ENCODE measurements at regions not wholly inside any gene's neighbourhood (a gene's known extent, or its start where the extent isn't known, plus 50 kb on each side); places are given as distances from the start of the nearest gene placed in this dataset.
"Not testable (repeated sequence)": the region's sequence is repeated elsewhere in the genome, so short reads cannot be mapped to it uniquely, and the experiment has no call there.

GRCh38 chr9:41352390-41352789 lies 163.3 kb upstream of the ZNG1F start:
- not testable (repeated sequence) for H3K9me3 Mint-ChIP-seq (ENCODE audit: unreplicated experiment); H3K4me3 Mint-ChIP-seq (ENCODE audit: unreplicated experiment); H3K27me3 Mint-ChIP-seq (ENCODE audit: unreplicated experiment); H3K4me1 Mint-ChIP-seq (ENCODE audit: unreplicated experiment); H3K27ac Mint-ChIP-seq (ENCODE audit: unreplicated experiment); H3K36me3 Mint-ChIP-seq (ENCODE audit: unreplicated experiment)
- DNase-seq (ENCODE audit: extremely low spot score, unreplicated experiment): peak; percentile 84

- not testable (repeated sequence) for H3K27me3 Mint-ChIP-seq (ENCODE audit: unreplicated experiment); H3K36me3 Mint-ChIP-seq (ENCODE audit: unreplicated experiment); DNase-seq (ENCODE audit: extremely low spot score, unreplicated experiment); H3K4me1 Mint-ChIP-seq (ENCODE audit: unreplicated experiment); H3K4me3 Mint-ChIP-seq (ENCODE audit: unreplicated experiment); H3K9me3 Mint-ChIP-seq (ENCODE audit: unreplicated experiment); H3K27ac Mint-ChIP-seq (ENCODE audit: unreplicated experiment)
Observed at GRCh38 chr9:41347893-41348292, 158.8 kb upstream of the ZNG1F start.

- not testable (repeated sequence) for H3K4me3 Mint-ChIP-seq (ENCODE audit: unreplicated experiment); H3K36me3 Mint-ChIP-seq (ENCODE audit: unreplicated experiment); H3K27ac Mint-ChIP-seq (ENCODE audit: unreplicated experiment); DNase-seq (ENCODE audit: extremely low spot score, unreplicated experiment); H3K4me1 Mint-ChIP-seq (ENCODE audit: unreplicated experiment); H3K27me3 Mint-ChIP-seq (ENCODE audit: unreplicated experiment); H3K9me3 Mint-ChIP-seq (ENCODE audit: unreplicated experiment)
Observed at GRCh38 chr9:41332562-41332961, 143.4 kb upstream of the ZNG1F start.

GRCh38 chr9:41321277-41321676 lies 132.2 kb upstream of the ZNG1F start:
- H3K4me3 Mint-ChIP-seq (ENCODE audit: unreplicated experiment); H3K27me3 Mint-ChIP-seq (ENCODE audit: unreplicated experiment); H3K36me3 Mint-ChIP-seq (ENCODE audit: unreplicated experiment); H3K9me3 Mint-ChIP-seq (ENCODE audit: unreplicated experiment); H3K27ac Mint-ChIP-seq (ENCODE audit: unreplicated experiment); H3K4me1 Mint-ChIP-seq (ENCODE audit: unreplicated experiment); DNase-seq (ENCODE audit: extremely low spot score, unreplicated experiment): not testable (repeated sequence)

GRCh38 chr9:41308953-41309352 lies 119.8 kb upstream of the ZNG1F start:
- not testable (repeated sequence) for H3K27me3 Mint-ChIP-seq (ENCODE audit: unreplicated experiment); DNase-seq (ENCODE audit: extremely low spot score, unreplicated experiment); H3K9me3 Mint-ChIP-seq (ENCODE audit: unreplicated experiment); H3K4me1 Mint-ChIP-seq (ENCODE audit: unreplicated experiment); H3K36me3 Mint-ChIP-seq (ENCODE audit: unreplicated experiment); H3K27ac Mint-ChIP-seq (ENCODE audit: unreplicated experiment); H3K4me3 Mint-ChIP-seq (ENCODE audit: unreplicated experiment)

GRCh38 chr9:41285744-41286143 lies 96.6 kb upstream of the ZNG1F start:
- not testable (repeated sequence) for H3K27ac Mint-ChIP-seq (ENCODE audit: unreplicated experiment); H3K4me1 Mint-ChIP-seq (ENCODE audit: unreplicated experiment); H3K36me3 Mint-ChIP-seq (ENCODE audit: unreplicated experiment); H3K4me3 Mint-ChIP-seq (ENCODE audit: unreplicated experiment); DNase-seq (ENCODE audit: extremely low spot score, unreplicated experiment); H3K27me3 Mint-ChIP-seq (ENCODE audit: unreplicated experiment); H3K9me3 Mint-ChIP-seq (ENCODE audit: unreplicated experiment)

- not testable (repeated sequence) for H3K9me3 Mint-ChIP-seq (ENCODE audit: unreplicated experiment); H3K4me3 Mint-ChIP-seq (ENCODE audit: unreplicated experiment); H3K27ac Mint-ChIP-seq (ENCODE audit: unreplicated experiment); H3K27me3 Mint-ChIP-seq (ENCODE audit: unreplicated experiment); DNase-seq (ENCODE audit: extremely low spot score, unreplicated experiment); H3K4me1 Mint-ChIP-seq (ENCODE audit: unreplicated experiment); H3K36me3 Mint-ChIP-seq (ENCODE audit: unreplicated experiment)
Observed at GRCh38 chr9:41280299-41281238, 91.5 kb upstream of the ZNG1F start.

GRCh38 chr9:41279437-41279836 lies 90.3 kb upstream of the ZNG1F start:
- not testable (repeated sequence) for H3K4me1 Mint-ChIP-seq (ENCODE audit: unreplicated experiment); H3K4me3 Mint-ChIP-seq (ENCODE audit: unreplicated experiment); DNase-seq (ENCODE audit: extremely low spot score, unreplicated experiment); H3K27ac Mint-ChIP-seq (ENCODE audit: unreplicated experiment); H3K36me3 Mint-ChIP-seq (ENCODE audit: unreplicated experiment); H3K9me3 Mint-ChIP-seq (ENCODE audit: unreplicated experiment); H3K27me3 Mint-ChIP-seq (ENCODE audit: unreplicated experiment)

GRCh38 chr9:41279033-41279432 lies 89.9 kb upstream of the ZNG1F start:
- H3K27me3 Mint-ChIP-seq (ENCODE audit: unreplicated experiment); H3K4me1 Mint-ChIP-seq (ENCODE audit: unreplicated experiment); H3K36me3 Mint-ChIP-seq (ENCODE audit: unreplicated experiment); H3K27ac Mint-ChIP-seq (ENCODE audit: unreplicated experiment); DNase-seq (ENCODE audit: extremely low spot score, unreplicated experiment); H3K4me3 Mint-ChIP-seq (ENCODE audit: unreplicated experiment); H3K9me3 Mint-ChIP-seq (ENCODE audit: unreplicated experiment): not testable (repeated sequence)

GRCh38 chr9:41273549-41274267 lies 84.6 kb upstream of the ZNG1F start:
- peak overlapping the region; percentile 62 for H3K4me3 Mint-ChIP-seq (ENCODE audit: unreplicated experiment)
- not testable (repeated sequence) for H3K27me3 Mint-ChIP-seq (ENCODE audit: unreplicated experiment)
- peak; percentile 92 for DNase-seq (ENCODE audit: extremely low spot score, unreplicated experiment)

GRCh38 chr9:41272879-41273548 lies 83.9 kb upstream of the ZNG1F start:
- H3K9me3 Mint-ChIP-seq (ENCODE audit: unreplicated experiment); H3K4me3 Mint-ChIP-seq (ENCODE audit: unreplicated experiment); H3K27me3 Mint-ChIP-seq (ENCODE audit: unreplicated experiment); H3K36me3 Mint-ChIP-seq (ENCODE audit: unreplicated experiment); DNase-seq (ENCODE audit: extremely low spot score, unreplicated experiment); H3K4me1 Mint-ChIP-seq (ENCODE audit: unreplicated experiment); H3K27ac Mint-ChIP-seq (ENCODE audit: unreplicated experiment): not testable (repeated sequence)

More at GRCh38 chr9:41273549-41274267, 84.6 kb upstream of the ZNG1F start:
- H3K36me3 Mint-ChIP-seq (ENCODE audit: unreplicated experiment); H3K4me1 Mint-ChIP-seq (ENCODE audit: unreplicated experiment); H3K27ac Mint-ChIP-seq (ENCODE audit: unreplicated experiment); H3K9me3 Mint-ChIP-seq (ENCODE audit: unreplicated experiment): not testable (repeated sequence)

GRCh38 chr9:41270992-41271391 lies 81.9 kb upstream of the ZNG1F start:
- H3K27me3 Mint-ChIP-seq (ENCODE audit: unreplicated experiment); H3K4me3 Mint-ChIP-seq (ENCODE audit: unreplicated experiment); DNase-seq (ENCODE audit: extremely low spot score, unreplicated experiment); H3K9me3 Mint-ChIP-seq (ENCODE audit: unreplicated experiment); H3K4me1 Mint-ChIP-seq (ENCODE audit: unreplicated experiment); H3K36me3 Mint-ChIP-seq (ENCODE audit: unreplicated experiment); H3K27ac Mint-ChIP-seq (ENCODE audit: unreplicated experiment): not testable (repeated sequence)
